H1 (cell line): ENCODE measurements at regions not wholly inside any gene's neighbourhood (a gene's known extent, or its start where the extent isn't known, plus 50 kb on each side); places are given as distances from the start of the nearest gene placed in this dataset.

Experiments used
- ATF3 ChIP-seq: IDR thresholded peaks from 2 replicates; pipeline ENCODE4 v1.6.1; 2011; ENCODE audit warnings: low read depth, mild to moderate bottlenecking, low read length; ENCODE audit not compliant: insufficient read depth
- HDAC6 ChIP-seq: IDR thresholded peaks from one replicate; pipeline ENCODE4 v1.7.1; 2012; ENCODE audit warnings: low read depth, mild to moderate bottlenecking, inconsistent platforms, low read length, moderate library complexity
- MAX ChIP-seq: IDR thresholded peaks from 2 replicates; pipeline ENCODE4 v1.6.1; 2012; ENCODE audit warnings: inconsistent platforms

GRCh38 chr1:198845271-198845670, 206.4 kb downstream of the PTPRC start (continued):
- TF ChIP-seq HDAC6, result no peak
- no peak for TF ChIP-seq ATF3
- no peak for TF ChIP-seq MAX
